ENCODE measurements at regions not wholly inside any gene's neighbourhood (a gene's known extent, or its start where the extent isn't known, plus 50 kb on each side); places are given as distances from the start of the nearest gene placed in this dataset.

- no peaks in the 10 kb centered on the region for H3K4me1 ChIP-seq
- DNase-seq (no peak), ATAC-seq (no peak)
- no peak overlapping the region for H3K27ac ChIP-seq
- H3K9me3 ChIP-seq: no peaks in the 10 kb centered on the region
- H3K36me3 ChIP-seq: no peaks in the 10 kb centered on the region
- TF ChIP-seq, protein P1, sequence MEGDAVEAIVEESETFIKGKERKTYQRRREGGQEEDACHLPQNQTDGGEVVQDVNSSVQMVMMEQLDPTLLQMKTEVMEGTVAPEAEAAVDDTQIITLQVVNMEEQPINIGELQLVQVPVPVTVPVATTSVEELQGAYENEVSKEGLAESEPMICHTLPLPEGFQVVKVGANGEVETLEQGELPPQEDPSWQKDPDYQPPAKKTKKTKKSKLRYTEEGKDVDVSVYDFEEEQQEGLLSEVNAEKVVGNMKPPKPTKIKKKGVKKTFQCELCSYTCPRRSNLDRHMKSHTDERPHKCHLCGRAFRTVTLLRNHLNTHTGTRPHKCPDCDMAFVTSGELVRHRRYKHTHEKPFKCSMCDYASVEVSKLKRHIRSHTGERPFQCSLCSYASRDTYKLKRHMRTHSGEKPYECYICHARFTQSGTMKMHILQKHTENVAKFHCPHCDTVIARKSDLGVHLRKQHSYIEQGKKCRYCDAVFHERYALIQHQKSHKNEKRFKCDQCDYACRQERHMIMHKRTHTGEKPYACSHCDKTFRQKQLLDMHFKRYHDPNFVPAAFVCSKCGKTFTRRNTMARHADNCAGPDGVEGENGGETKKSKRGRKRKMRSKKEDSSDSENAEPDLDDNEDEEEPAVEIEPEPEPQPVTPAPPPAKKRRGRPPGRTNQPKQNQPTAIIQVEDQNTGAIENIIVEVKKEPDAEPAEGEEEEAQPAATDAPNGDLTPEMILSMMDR (IDR thresholded peaks at IDR 0.05): no peak
- intact Hi-C loops (cut with DNase I): no loop called here
- no peak overlapping the region for H3K4me3 ChIP-seq
- H3K27me3 ChIP-seq: no peaks in the 10 kb centered on the region
Observed at GRCh38 chr2:146949400-146949799, 895.4 kb upstream of the ACVR2A start.

DNA sequence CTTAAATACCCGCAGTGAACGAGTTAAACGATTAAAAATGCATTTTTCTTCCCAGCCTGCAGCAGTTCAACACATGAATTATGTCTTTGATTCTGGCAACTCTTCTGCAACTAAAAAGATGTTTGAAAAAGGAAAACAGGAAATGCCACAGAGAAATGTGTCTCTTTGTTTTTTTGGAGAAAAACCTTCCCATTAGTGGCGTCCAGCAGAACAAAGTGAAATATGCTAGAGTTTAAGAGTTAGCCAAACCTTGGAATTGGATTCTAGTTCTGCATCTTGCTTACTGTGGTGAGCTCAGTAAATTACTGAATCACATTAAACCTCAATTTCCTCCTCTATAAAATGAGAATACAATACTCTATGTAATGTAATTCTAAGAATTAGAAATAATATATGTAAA, 900.2 kb upstream of the ACVR2A start:
- no peak overlapping the region for H3K4me3 ChIP-seq
- DNase-seq: no peak
- intact Hi-C loops (cut with DNase I): no loop called here

GRCh38 chr2:146939991-146940685, 904.7 kb upstream of the ACVR2A start:
- Histone ChIP-seq H3K4me3 (no peak overlapping the region), H3K27me3 (no peaks in the 10 kb centered on the region), H3K27ac (peak overlapping the region; percentile 10 to 14), H3K9me3 (no peaks in the 10 kb centered on the region), H3K36me3 (no peaks in the 10 kb centered on the region), H3K4me1 (no peaks in the 10 kb centered on the region)
- TF ChIP-seq, protein P1 (IDR thresholded peaks at IDR 0.05): no peak
- DNase-seq (peak in 1 of 4 donors; percentile 40), ATAC-seq (no peak)
- intact Hi-C loops (cut with DNase I): no loop called here

More for the DNA sequence above, 900.2 kb upstream of the ACVR2A start:
- Histone ChIP-seq H3K4me1 (no peaks in the 10 kb centered on the region), H3K36me3 (no peaks in the 10 kb centered on the region), H3K9me3 (no peaks in the 10 kb centered on the region), H3K27ac (no peak overlapping the region), H3K27me3 (no peaks in the 10 kb centered on the region)
- no peak for ATAC-seq
- TF ChIP-seq, protein P1 (IDR thresholded peaks at IDR 0.05): no peak

DNA sequence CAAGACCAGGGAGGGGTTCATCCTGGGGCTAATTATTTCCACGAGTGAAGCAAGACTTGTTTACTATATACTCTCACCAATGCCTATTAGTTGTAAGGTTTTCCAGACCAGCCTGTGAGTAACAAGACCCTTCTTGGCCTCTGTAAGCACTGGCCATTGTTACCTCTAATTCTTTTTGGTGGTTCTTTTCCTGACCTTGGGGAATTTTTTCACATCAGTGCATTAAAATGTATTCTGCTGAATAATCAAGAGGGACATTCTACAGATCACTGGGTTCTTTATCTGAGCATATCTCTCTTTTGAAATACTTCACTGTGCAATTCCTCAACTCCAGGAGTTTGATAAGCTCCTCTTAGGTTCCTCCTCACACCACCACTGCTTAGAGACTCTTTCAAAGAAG, 909.9 kb upstream of the ACVR2A start:
- peaks cover 0 to 15% of the 10 kb centered on the region in 2 donors for H3K9me3 ChIP-seq
- no peak for ATAC-seq
- intact Hi-C loops (cut with DNase I): no loop called here
- no peak overlapping the region for H3K4me3 ChIP-seq
- TF ChIP-seq, protein P1 (IDR thresholded peaks at IDR 0.05): no peak
- no peak for DNase-seq
- no peaks in the 10 kb centered on the region for H3K36me3 ChIP-seq
- no peak overlapping the region for H3K27ac ChIP-seq
- no peaks in the 10 kb centered on the region for H3K4me1 ChIP-seq
- H3K27me3 ChIP-seq: no peaks in the 10 kb centered on the region

GRCh38 chr2:146931109-146931508, 913.7 kb upstream of the ACVR2A start:
- Histone ChIP-seq H3K27ac (no peak overlapping the region), H3K36me3 (no peaks in the 10 kb centered on the region), H3K4me3 (no peak overlapping the region), H3K4me1 (no peaks in the 10 kb centered on the region), H3K27me3 (no peaks in the 10 kb centered on the region), H3K9me3 (peaks cover 0 to 15% of the 10 kb centered on the region in 2 donors)
- DNase-seq: no peak
- intact Hi-C loops (cut with DNase I): no loop called here
- TF ChIP-seq, protein P1 (IDR thresholded peaks at IDR 0.05): no peak
- no peak for ATAC-seq

Measured in left lung (tissue), 4 donors.